ENCODE measurements at regions not wholly inside any gene's neighbourhood (a gene's known extent, or its start where the extent isn't known, plus 50 kb on each side); places are given as distances from the start of the nearest gene placed in this dataset.

GRCh38 chr10:109464949-109465348 is 458.4 kb downstream of the XPNPEP1 start:
- Histone ChIP-seq H3K27ac (ENCODE audit: low read depth in 1 of 2, low read length in 1 of 2) (no peak overlapping the region), H3K9me3 (ENCODE audit: control insufficient read depth in 2 of 2, insufficient read depth in 1 of 2, low read length in 1 of 2) (no peaks in the 10 kb centered on the region), H3K27me3 (ENCODE audit: control insufficient read depth in 2 of 2, insufficient read depth in 1 of 2, low read length in 1 of 2) (no peaks in the 10 kb centered on the region), H3K4me3 (ENCODE audit: low read length in 2 of 2) (no peak overlapping the region), H3K4me1 (ENCODE audit: control insufficient read depth in 2 of 2, insufficient read depth in 2 of 2, low read length in 2 of 2) (no peaks in the 10 kb centered on the region), H3K36me3 (ENCODE audit: control insufficient read depth in 2 of 2, insufficient read depth in 2 of 2, low read length in 1 of 2) (no peaks in the 10 kb centered on the region)
- DNase-seq (ENCODE audit: low read depth in 6 of 9, low spot score in 9 of 9): no peak
- 63% methylated on average over 3 of the region's 3 CpGs for WGBS

GRCh38 chr10:109457302-109457638 is 466.0 kb downstream of the XPNPEP1 start:
- no peaks in the 10 kb centered on the region for H3K9me3 ChIP-seq (ENCODE audit: control insufficient read depth in 2 of 2, insufficient read depth in 1 of 2, low read length in 1 of 2)
- no peak overlapping the region for H3K4me3 ChIP-seq (ENCODE audit: low read length in 2 of 2)
- H3K27ac ChIP-seq (ENCODE audit: low read depth in 1 of 2, low read length in 1 of 2): no peak overlapping the region
- no peaks in the 10 kb centered on the region for H3K4me1 ChIP-seq (ENCODE audit: control insufficient read depth in 2 of 2, insufficient read depth in 2 of 2, low read length in 2 of 2)
- no peak for DNase-seq (ENCODE audit: low read depth in 6 of 9, low spot score in 9 of 9)
- H3K36me3 ChIP-seq (ENCODE audit: control insufficient read depth in 2 of 2, insufficient read depth in 2 of 2, low read length in 1 of 2): no peaks in the 10 kb centered on the region
- WGBS: 13% methylated on average over 9 of the region's 9 CpGs
- H3K27me3 ChIP-seq (ENCODE audit: control insufficient read depth in 2 of 2, insufficient read depth in 1 of 2, low read length in 1 of 2): peaks cover 14 to 25% of the 10 kb centered on the region in 2 donors

- Histone ChIP-seq H3K9me3 (ENCODE audit: control insufficient read depth in 2 of 2, insufficient read depth in 1 of 2, low read length in 1 of 2) (no peaks in the 10 kb centered on the region), H3K27me3 (ENCODE audit: control insufficient read depth in 2 of 2, insufficient read depth in 1 of 2, low read length in 1 of 2) (peaks cover 14 to 25% of the 10 kb centered on the region in 2 donors), H3K27ac (ENCODE audit: low read depth in 1 of 2, low read length in 1 of 2) (no peak overlapping the region), H3K4me1 (ENCODE audit: control insufficient read depth in 2 of 2, insufficient read depth in 2 of 2, low read length in 2 of 2) (no peaks in the 10 kb centered on the region), H3K36me3 (ENCODE audit: control insufficient read depth in 2 of 2, insufficient read depth in 2 of 2, low read length in 1 of 2) (no peaks in the 10 kb centered on the region), H3K4me3 (ENCODE audit: low read length in 2 of 2) (no peak overlapping the region)
- no peak for DNase-seq (ENCODE audit: low read depth in 6 of 9, low spot score in 9 of 9)
- 6% methylated on average over 59 of the region's 59 CpGs for WGBS
These were observed 466.6 kb downstream of the XPNPEP1 start for GRCh38 chr10:109456566-109457301.

- 16% methylated on average over 1 of the region's 1 CpG for WGBS
- Histone ChIP-seq H3K27me3 (ENCODE audit: control insufficient read depth in 2 of 2, insufficient read depth in 1 of 2, low read length in 1 of 2) (peaks cover 14 to 25% of the 10 kb centered on the region in 2 donors), H3K4me3 (ENCODE audit: low read length in 2 of 2) (no peak overlapping the region), H3K27ac (ENCODE audit: low read depth in 1 of 2, low read length in 1 of 2) (no peak overlapping the region), H3K9me3 (ENCODE audit: control insufficient read depth in 2 of 2, insufficient read depth in 1 of 2, low read length in 1 of 2) (no peaks in the 10 kb centered on the region), H3K4me1 (ENCODE audit: control insufficient read depth in 2 of 2, insufficient read depth in 2 of 2, low read length in 2 of 2) (no peaks in the 10 kb centered on the region), H3K36me3 (ENCODE audit: control insufficient read depth in 2 of 2, insufficient read depth in 2 of 2, low read length in 1 of 2) (no peaks in the 10 kb centered on the region)
- DNase-seq (ENCODE audit: low read depth in 6 of 9, low spot score in 9 of 9): no peak
These were observed 468.6 kb downstream of the XPNPEP1 start for GRCh38 chr10:109454691-109455090.

- no peak for DNase-seq (ENCODE audit: low read depth in 6 of 9, low spot score in 9 of 9)
- Histone ChIP-seq H3K9me3 (ENCODE audit: control insufficient read depth in 2 of 2, insufficient read depth in 1 of 2, low read length in 1 of 2) (no peaks in the 10 kb centered on the region), H3K27ac (ENCODE audit: low read depth in 1 of 2, low read length in 1 of 2) (no peak overlapping the region), H3K36me3 (ENCODE audit: control insufficient read depth in 2 of 2, insufficient read depth in 2 of 2, low read length in 1 of 2) (no peaks in the 10 kb centered on the region), H3K4me3 (ENCODE audit: low read length in 2 of 2) (no peak overlapping the region), H3K27me3 (ENCODE audit: control insufficient read depth in 2 of 2, insufficient read depth in 1 of 2, low read length in 1 of 2) (peaks cover 7 to 14% of the 10 kb centered on the region in 2 donors), H3K4me1 (ENCODE audit: control insufficient read depth in 2 of 2, insufficient read depth in 2 of 2, low read length in 2 of 2) (no peaks in the 10 kb centered on the region)
- 76% methylated on average over 2 of the region's 2 CpGs for WGBS
These were observed 471.4 kb downstream of the XPNPEP1 start for GRCh38 chr10:109451879-109452278.

- Histone ChIP-seq H3K4me3 (ENCODE audit: low read length in 2 of 2) (no peak overlapping the region), H3K9me3 (ENCODE audit: control insufficient read depth in 2 of 2, insufficient read depth in 1 of 2, low read length in 1 of 2) (no peaks in the 10 kb centered on the region), H3K27me3 (ENCODE audit: control insufficient read depth in 2 of 2, insufficient read depth in 1 of 2, low read length in 1 of 2) (peaks cover 0 to 2% of the 10 kb centered on the region in 2 donors), H3K27ac (ENCODE audit: low read depth in 1 of 2, low read length in 1 of 2) (no peak overlapping the region), H3K36me3 (ENCODE audit: control insufficient read depth in 2 of 2, insufficient read depth in 2 of 2, low read length in 1 of 2) (no peaks in the 10 kb centered on the region), H3K4me1 (ENCODE audit: control insufficient read depth in 2 of 2, insufficient read depth in 2 of 2, low read length in 2 of 2) (no peaks in the 10 kb centered on the region)
- DNase-seq (ENCODE audit: low read depth in 6 of 9, low spot score in 9 of 9): no peak
These were observed 472.6 kb downstream of the XPNPEP1 start for GRCh38 chr10:109450702-109451101.

GRCh38 chr10:109433434-109433833 is 489.9 kb downstream of the XPNPEP1 start:
- DNase-seq (ENCODE audit: low read depth in 6 of 9, low spot score in 9 of 9): no peak

GRCh38 chr10:109432281-109432680 is 491.0 kb downstream of the XPNPEP1 start:
- no peak overlapping the region for H3K4me3 ChIP-seq (ENCODE audit: low read length in 2 of 2)
- no peaks in the 10 kb centered on the region for H3K36me3 ChIP-seq (ENCODE audit: control insufficient read depth in 2 of 2, insufficient read depth in 2 of 2, low read length in 1 of 2)
- no peak for DNase-seq (ENCODE audit: low read depth in 6 of 9, low spot score in 9 of 9)
- H3K9me3 ChIP-seq (ENCODE audit: control insufficient read depth in 2 of 2, insufficient read depth in 1 of 2, low read length in 1 of 2): no peaks in the 10 kb centered on the region
- WGBS: 91% methylated on average over 2 of the region's 2 CpGs
- H3K4me1 ChIP-seq (ENCODE audit: control insufficient read depth in 2 of 2, insufficient read depth in 2 of 2, low read length in 2 of 2): no peaks in the 10 kb centered on the region
- no peaks in the 10 kb centered on the region for H3K27me3 ChIP-seq (ENCODE audit: control insufficient read depth in 2 of 2, insufficient read depth in 1 of 2, low read length in 1 of 2)
- no peak overlapping the region for H3K27ac ChIP-seq (ENCODE audit: low read depth in 1 of 2, low read length in 1 of 2)

More at GRCh38 chr10:109433434-109433833, 489.9 kb downstream of the XPNPEP1 start:
- Histone ChIP-seq H3K4me1 (ENCODE audit: control insufficient read depth in 2 of 2, insufficient read depth in 2 of 2, low read length in 2 of 2) (no peaks in the 10 kb centered on the region), H3K27me3 (ENCODE audit: control insufficient read depth in 2 of 2, insufficient read depth in 1 of 2, low read length in 1 of 2) (no peaks in the 10 kb centered on the region), H3K36me3 (ENCODE audit: control insufficient read depth in 2 of 2, insufficient read depth in 2 of 2, low read length in 1 of 2) (no peaks in the 10 kb centered on the region), H3K4me3 (ENCODE audit: low read length in 2 of 2) (no peak overlapping the region), H3K9me3 (ENCODE audit: control insufficient read depth in 2 of 2, insufficient read depth in 1 of 2, low read length in 1 of 2) (no peaks in the 10 kb centered on the region), H3K27ac (ENCODE audit: low read depth in 1 of 2, low read length in 1 of 2) (no peak overlapping the region)

- Histone ChIP-seq H3K27ac (ENCODE audit: low read depth in 1 of 2, low read length in 1 of 2) (no peak overlapping the region), H3K27me3 (ENCODE audit: control insufficient read depth in 2 of 2, insufficient read depth in 1 of 2, low read length in 1 of 2) (no peaks in the 10 kb centered on the region), H3K4me3 (ENCODE audit: low read length in 2 of 2) (no peak overlapping the region), H3K36me3 (ENCODE audit: control insufficient read depth in 2 of 2, insufficient read depth in 2 of 2, low read length in 1 of 2) (no peaks in the 10 kb centered on the region), H3K9me3 (ENCODE audit: control insufficient read depth in 2 of 2, insufficient read depth in 1 of 2, low read length in 1 of 2) (no peaks in the 10 kb centered on the region), H3K4me1 (ENCODE audit: control insufficient read depth in 2 of 2, insufficient read depth in 2 of 2, low read length in 2 of 2) (no peaks in the 10 kb centered on the region)
- WGBS: 85% methylated on average over 2 of the region's 2 CpGs
- no peak for DNase-seq (ENCODE audit: low read depth in 6 of 9, low spot score in 9 of 9)
These were observed 492.5 kb downstream of the XPNPEP1 start for GRCh38 chr10:109430799-109431198.
